Liver (tissue), 3 donors: ENCODE measurements at regions not wholly inside any gene's neighbourhood (a gene's known extent, or its start where the extent isn't known, plus 50 kb on each side); places are given as distances from the start of the nearest gene placed in this dataset.

ENCODE experiments used
- ATF3 ChIP-seq: IDR thresholded peaks from 2 replicates; pipeline ENCODE4 v1.6.1; 2016; ENCODE audit warnings: antibody characterized with exemption
- CTCF ChIP-seq: fragments of 150-350 bp; IDR thresholded peaks from 2 replicates; pipeline ENCODE4 v1.5.1; 2017; ENCODE audit warnings: improper control_type of control experiment, low read depth, low read length; ENCODE audit not compliant: missing input control
- EGR1 ChIP-seq, 2 donors: IDR thresholded peaks; 2 replicates each; pipeline ENCODE4 v1.6.1; 2016 to 2018; ENCODE audit warnings: antibody characterized with exemption in 2 of 2, low read depth in 2 of 2
- FOXA1 ChIP-seq: IDR thresholded peaks from 2 replicates; pipeline ENCODE4 v1.6.1; 2016; ENCODE audit warnings: antibody characterized with exemption
- FOXA2 ChIP-seq: IDR thresholded peaks from 2 replicates; pipeline ENCODE4 v1.6.1; 2016; ENCODE audit warnings: antibody characterized with exemption
- GABPA ChIP-seq, 2 donors: IDR thresholded peaks in 1 of 2; conservative IDR thresholded peaks in 1 of 2; 2 replicates each; pipeline ENCODE4 v1.6.1; 2016; ENCODE audit warnings: antibody characterized with exemption in 2 of 2, mild to moderate bottlenecking in 1 of 2, moderate library complexity in 1 of 2
- JUND ChIP-seq, 2 donors: IDR thresholded peaks; 2 replicates each; pipeline ENCODE4 v1.6.1; 2016; ENCODE audit warnings: antibody characterized with exemption in 2 of 2
- NR2F2 ChIP-seq: IDR thresholded peaks from 2 replicates; pipeline ENCODE4 v1.6.1; 2016; ENCODE audit warnings: antibody characterized with exemption
- RAD21 ChIP-seq, 2 donors: IDR thresholded peaks; 2 replicates each; pipeline ENCODE4 v1.6.1; 2016; ENCODE audit warnings: antibody characterized with exemption in 2 of 2, mild to moderate bottlenecking in 2 of 2
- REST ChIP-seq: IDR thresholded peaks from 2 replicates; pipeline ENCODE4 v1.6.1; 2016; ENCODE audit warnings: antibody characterized with exemption, mild to moderate bottlenecking
- RXRA ChIP-seq, 2 donors: IDR thresholded peaks; 2 replicates each; pipeline ENCODE4 v1.6.1; 2017 to 2018; ENCODE audit warnings: antibody characterized with exemption in 2 of 2, mild to moderate bottlenecking in 1 of 2
- YY1 ChIP-seq: IDR thresholded peaks from 2 replicates; pipeline ENCODE4 v1.6.1; 2016; ENCODE audit warnings: antibody characterized with exemption, mild to moderate bottlenecking
- ZBTB33 ChIP-seq: IDR thresholded peaks from 2 replicates; pipeline ENCODE4 v1.6.1; 2016; ENCODE audit warnings: antibody characterized with exemption
- donor health status: healthy.
- donor health status: healthy.

- no peak for TF ChIP-seq REST
- TF ChIP-seq CTCF = no peak
- no peak for TF ChIP-seq FOXA2
- no peak for TF ChIP-seq YY1
- TF ChIP-seq JUND (IDR thresholded peaks at IDR 0.05) = no peak
- TF ChIP-seq RAD21 (IDR thresholded peaks at IDR 0.05) = no peak
- no peak for TF ChIP-seq FOXA1
- TF ChIP-seq RXRA (IDR thresholded peaks at IDR 0.05) = no peak
- no peak for TF ChIP-seq EGR1 (IDR thresholded peaks at IDR 0.05; ENCODE audit: low read depth in 2 of 2)
- TF ChIP-seq ZBTB33 = no peak
- TF ChIP-seq NR2F2 = no peak
- TF ChIP-seq ATF3 = no peak
- TF ChIP-seq GABPA (IDR thresholded peaks at IDR 0.05 in 1 of 2, conservative IDR thresholded peaks at IDR 0.05 in 1 of 2) = no peak
These were observed 633.5 kb downstream of the RAPGEF2 start for GRCh38 chr4:159736411-159736810.
